ENCODE measurements at regions not wholly inside any gene's neighbourhood (a gene's known extent, or its start where the extent isn't known, plus 50 kb on each side); places are given as distances from the start of the nearest gene placed in this dataset.

- Histone ChIP-seq H3K9me3 (ENCODE audit: control insufficient read depth in 1 of 2, insufficient read depth in 1 of 2, low read depth in 1 of 2, low read length in 2 of 2) (no peaks in the 10 kb centered on the region), H3K36me3 (ENCODE audit: control insufficient read depth in 1 of 2, insufficient read depth in 2 of 2, low read length in 2 of 2) (no peaks in the 10 kb centered on the region), H3K9me2 (ENCODE audit: insufficient read depth) (no peaks in the 10 kb centered on the region), H3K4me2 (ENCODE audit: low read length) (no peak overlapping the region), H3K27me3 (ENCODE audit: insufficient read depth, low read length) (no peaks in the 10 kb centered on the region), H3K79me2 (ENCODE audit: insufficient read depth, low read length) (no peaks in the 10 kb centered on the region), H4K20me1 (ENCODE audit: insufficient read depth) (no peaks in the 10 kb centered on the region; the same call in 1 of the 2 replicates), H3K4me1 (ENCODE audit: control insufficient read depth in 1 of 2, insufficient read depth in 2 of 2, low read length in 2 of 2) (0 out of 4 replicates have a peak, but pooled peaks cover 0 to 4% of the 10 kb centered on the region in 2 experiments), H3K27ac (ENCODE audit: low read depth, low read length) (no peak overlapping the region), H3K4me3 (replicated peaks in 1 of 2; ENCODE audit: low read depth in 1 of 2, low read length in 2 of 2) (no peak overlapping the region), H2AFZ (ENCODE audit: low read depth, low read length, poor library complexity, severe bottlenecking) (no peak overlapping the region), H3K9ac (ENCODE audit: low read length) (no peak overlapping the region)
- intact Hi-C loops (cut with micrococcal nuclease), result loop anchor here (5.0 kb wide), 1 partner anchor 960 kb away; no protein-coding TSS in a partner anchor
- BruUV-seq (replicated peaks), result no TSS peak
- POLR2A ChIA-PET, result no interaction called here
- no peak for ATAC-seq
- no peak for DNase-seq (ENCODE audit: low read depth, low spot score)
- CTCF ChIA-PET, result interaction anchor here (0.8 to 2.8 kb wide), 6 partner anchors 7 to 484 kb away, joined by 3 to 10 read pairs (median 3); no protein-coding TSS in a partner anchor
- no peak for TF ChIP-seq SRF (IDR thresholded peaks at IDR 0.05; ENCODE audit: low read depth)
- TF ChIP-seq SP1 (IDR thresholded peaks at IDR 0.05; ENCODE audit: low read depth), result no peak
- no peak for TF ChIP-seq TCF7L2 (IDR thresholded peaks at IDR 0.05; ENCODE audit: borderline replicate concordance, extremely low read depth, insufficient read depth, insufficient read length)
- TF ChIP-seq POLR2AphosphoS5 (IDR thresholded peaks at IDR 0.05; ENCODE audit: low read depth, low read length), result no peak
- TF ChIP-seq EZH2 (IDR thresholded peaks at IDR 0.05), result no peak
- no peak for TF ChIP-seq ATF3 (IDR thresholded peaks at IDR 0.05)
- no peak for TF ChIP-seq ELF1 (IDR thresholded peaks at IDR 0.05; ENCODE audit: borderline replicate concordance, low read depth)
- TF ChIP-seq EZH2phosphoT487 (IDR thresholded peaks at IDR 0.05; ENCODE audit: borderline replicate concordance), result no peak
- TF ChIP-seq CBX3 (IDR thresholded peaks at IDR 0.05; ENCODE audit: low read depth), result no peak
- TF ChIP-seq FOSL1 (IDR thresholded peaks at IDR 0.05; ENCODE audit: low read depth), result no peak
- TF ChIP-seq ZFX (IDR thresholded peaks at IDR 0.05), result no peak
- TF ChIP-seq JUND (IDR thresholded peaks at IDR 0.05), result no peak
- no peak for TF ChIP-seq CEBPB (IDR thresholded peaks at IDR 0.05; ENCODE audit: low read depth)
- no peak for TF ChIP-seq YY1 (IDR thresholded peaks at IDR 0.05; ENCODE audit: extremely low read depth, insufficient replicate concordance, low read depth, low read length)
- TF ChIP-seq RAD21 (IDR thresholded peaks at IDR 0.05; ENCODE audit: low read depth), result no peak
- no peak for TF ChIP-seq MAX (IDR thresholded peaks at IDR 0.05)
- no peak for TF ChIP-seq EGR1 (IDR thresholded peaks at IDR 0.05; ENCODE audit: low read depth)
- no peak for TF ChIP-seq CTCF (IDR thresholded peaks at IDR 0.05 in 2 of 3, conservative IDR thresholded peaks at IDR 0.05 in 1 of 3; ENCODE audit: borderline replicate concordance in 1 of 3, insufficient read depth in 1 of 3, low read depth in 2 of 3, low read length in 2 of 3)
- TF ChIP-seq POLR2A (IDR thresholded peaks at IDR 0.05; ENCODE audit: borderline replicate concordance, extremely low read depth, insufficient read depth, insufficient read length), result no peak
- TF ChIP-seq ZBTB33 (IDR thresholded peaks at IDR 0.05; ENCODE audit: extremely low read depth, insufficient replicate concordance, low read length), result no peak
- RAD21 ChIA-PET (ENCODE audit: low non-redundant PET in 1 of 2, low total read pairs in 2 of 2, uncharacterized antibody in 2 of 2, unreplicated experiment in 2 of 2), result no interaction called here
Measured at GRCh38 chr3:159807137-159808040, 181.2 kb upstream of the IL12A start.

Data from HCT116 (cell line).